Upper lobe of left lung (tissue), 6 donors: ENCODE measurements at regions not wholly inside any gene's neighbourhood (a gene's known extent, or its start where the extent isn't known, plus 50 kb on each side); places are given as distances from the start of the nearest gene placed in this dataset.
"Not testable (repeated sequence)": the region's sequence is repeated elsewhere in the genome, so short reads cannot be mapped to it uniquely, and the experiment has no call there.

ENCODE experiments used
- ATAC-seq, 2 donors: fragments of 200-7000 bp; cut with Tn5 transposase; one replicate each; pipeline ENCODE4 v1.9.1; 2022; ENCODE audit warnings: mild to moderate bottlenecking in 2 of 2, moderate library complexity in 2 of 2; ENCODE audit not compliant: low FRiP score in 2 of 2
- DNase-seq, 2 donors: peaks; one replicate each; pipeline ENCODE4 v3.0.0-alpha.2; 2019 to 2020
- H3K27ac ChIP-seq, 4 donors: fragments of 200-600 bp; sonication (generic); one replicate each; pipeline ENCODE4 v1.5.1; 2016 to 2019
- H3K27me3 ChIP-seq, 4 donors: fragments of 200-600 bp; sonication (generic); one replicate each; pipeline ENCODE4 v1.5.1; 2017 to 2019
- H3K36me3 ChIP-seq, 4 donors: fragments of 200-600 bp; sonication (generic); one replicate each; pipeline ENCODE4 v1.5.1; 2016 to 2019
- H3K4me1 ChIP-seq, 4 donors: fragments of 200-600 bp; sonication (generic); one replicate each; pipeline ENCODE4 v1.5.1; 2018 to 2019
- H3K4me3 ChIP-seq, 4 donors: fragments of 200-600 bp; sonication (generic); one replicate each; pipeline ENCODE4 v1.5.1; 2017 to 2019; ENCODE audit warnings: mild to moderate bottlenecking in 2 of 4, moderate library complexity in 1 of 4
- H3K9me3 ChIP-seq, 4 donors: fragments of 200-600 bp; sonication (generic); one replicate each; pipeline ENCODE4 v1.5.1; 2018 to 2019
- CTCF ChIP-seq, 6 experiments: fragments of 450-650 bp in 4 of 6; fragments of 200-600 bp in 2 of 6; sonication (generic) in 2 of 6; IDR thresholded peaks; one replicate each; pipeline ENCODE4 v1.5.1; 2016 to 2019; ENCODE audit warnings: antibody characterized with exemption in 6 of 6
- EP300 ChIP-seq, 4 donors: sonication (generic); formaldehyde crosslinking; IDR thresholded peaks; one replicate each; pipeline ENCODE4 v1.5.1; 2017; ENCODE audit warnings: antibody characterized with exemption in 4 of 4, control low read depth in 2 of 4
- POLR2A ChIP-seq, 4 donors: fragments of 450-650 bp; IDR thresholded peaks; one replicate each; pipeline ENCODE4 v1.5.1; 2016 to 2017; ENCODE audit warnings: antibody characterized with exemption in 4 of 4, mild to moderate bottlenecking in 2 of 4
- POLR2AphosphoS5 ChIP-seq, 2 donors: sonication (generic); formaldehyde crosslinking; IDR thresholded peaks; one replicate each; pipeline ENCODE4 v1.5.1; 2017; ENCODE audit warnings: antibody characterized with exemption in 2 of 2
- WGBS, 2 donors: methylation state at CpG; one replicate each; pipeline ENCODE4 v1.1.5; 2017 to 2018; 5-methylcytosine and 5-hydroxymethylcytosine counted together
- donor health status: DM: no; HTN: no; CAD: no; lungs with moderate emphysema.
- donor health status: DM: no; HTN: yes; CAD: no; lungs with severe emphysema.

GRCh38 chrX:153266140-153266539 is 55.4 kb downstream of the PNMA6F start:
- not testable (repeated sequence) for H3K4me1 ChIP-seq, H3K9me3 ChIP-seq, H3K36me3 ChIP-seq, H3K4me3 ChIP-seq, H3K27me3 ChIP-seq, H3K27ac ChIP-seq
- peak in 1 of 2 donors; percentile 68 for ATAC-seq
- whole genome bisulfite sequencing, 2 donors, result 74 to 78% methylated on average over 11 of the region's 16 CpGs
- DNase-seq, result peak in 1 of 2 donors; percentile 0

- not testable (repeated sequence) for H3K27me3 ChIP-seq, H3K4me1 ChIP-seq, H3K36me3 ChIP-seq, DNase-seq, H3K27ac ChIP-seq, H3K4me3 ChIP-seq, H3K9me3 ChIP-seq
- ATAC-seq, result peak in 1 of 2 donors; percentile 48
- no CpG with 5 or more reads among the region's 4 CpGs for WGBS, 2 donors
These were observed 61.1 kb downstream of the PNMA6F start for GRCh38 chrX:153260468-153260867.

- not testable (repeated sequence) for H3K27ac ChIP-seq, H3K4me3 ChIP-seq
These were observed 68.3 kb downstream of the PNMA6F start for GRCh38 chrX:153253239-153253638.

GRCh38 chrX:153252378-153253129 is 69.0 kb downstream of the PNMA6F start:
- not testable (repeated sequence) for H3K36me3 ChIP-seq, H3K27me3 ChIP-seq, H3K4me1 ChIP-seq, H3K4me3 ChIP-seq, H3K27ac ChIP-seq, H3K9me3 ChIP-seq
- ATAC-seq (peak in 1 of 2 donors; percentile 70), DNase-seq (peak in 1 of 2 donors; percentile 33)
- 100% methylated on average over 1 of the region's 20 CpGs; no CpG with 5 or more reads in 1 of the 2 donors for WGBS, 2 donors

More at GRCh38 chrX:153253239-153253638, 68.3 kb downstream of the PNMA6F start:
- H3K4me1 ChIP-seq, H3K36me3 ChIP-seq, H3K27me3 ChIP-seq, DNase-seq, H3K9me3 ChIP-seq: not testable (repeated sequence)
- no CpG with 5 or more reads among the region's 7 CpGs for WGBS, 2 donors
- peak in 1 of 2 donors; percentile 34 for ATAC-seq

- not testable (repeated sequence) for H3K27me3 ChIP-seq, H3K27ac ChIP-seq, H3K36me3 ChIP-seq, H3K9me3 ChIP-seq, H3K4me3 ChIP-seq, H3K4me1 ChIP-seq
- peak in 1 of 2 donors; percentile 39 for ATAC-seq
- WGBS, 2 donors, result no CpG with 5 or more reads among the region's 12 CpGs
- peak in 1 of 2 donors; percentile 5 for DNase-seq
These were observed 69.6 kb downstream of the PNMA6F start for GRCh38 chrX:153251952-153252351.

- H3K36me3 ChIP-seq, H3K9me3 ChIP-seq, ATAC-seq, H3K27ac ChIP-seq, DNase-seq, H3K4me3 ChIP-seq, H3K27me3 ChIP-seq, H3K4me1 ChIP-seq: not testable (repeated sequence)
- 75 to 79% methylated on average over 1 of the region's 1 CpG for WGBS, 2 donors
These were observed 70.8 kb downstream of the PNMA6F start for GRCh38 chrX:153250762-153251161.

- peak in 1 of 2 donors; percentile 63 for ATAC-seq
- no peak overlapping the region for H3K27ac ChIP-seq
- H3K27me3 ChIP-seq, result no peaks in the 10 kb centered on the region
- no peaks in the 10 kb centered on the region for H3K36me3 ChIP-seq
- H3K4me3 ChIP-seq, result no peak overlapping the region
- no peak for TF ChIP-seq POLR2AphosphoS5 (IDR thresholded peaks at IDR 0.05)
- TF ChIP-seq EP300 (IDR thresholded peaks at IDR 0.05), result no peak
- TF ChIP-seq CTCF (IDR thresholded peaks at IDR 0.05), result no peak
- TF ChIP-seq POLR2A (IDR thresholded peaks at IDR 0.05), result no peak
- no peaks in the 10 kb centered on the region for H3K9me3 ChIP-seq
- no peak for DNase-seq
- WGBS, 2 donors, result 30 to 35% methylated on average over 4 of the region's 4 CpGs
- H3K4me1 ChIP-seq, result no peaks in the 10 kb centered on the region
These were observed 66.2 kb downstream of the MAGEA1 start for GRCh38 chrX:153245288-153245731.

- no peaks in the 10 kb centered on the region for H3K9me3 ChIP-seq
- no peaks in the 10 kb centered on the region for H3K4me1 ChIP-seq
- H3K36me3 ChIP-seq, result no peaks in the 10 kb centered on the region
- H3K27ac ChIP-seq, result no peak overlapping the region
- TF ChIP-seq CTCF (IDR thresholded peaks at IDR 0.05), result no peak
- TF ChIP-seq POLR2A (IDR thresholded peaks at IDR 0.05), result no peak
- no peak for TF ChIP-seq EP300 (IDR thresholded peaks at IDR 0.05)
- no peak for TF ChIP-seq POLR2AphosphoS5 (IDR thresholded peaks at IDR 0.05)
- WGBS, 2 donors, result 48 to 55% methylated on average over 5 of the region's 5 CpGs
- ATAC-seq, result no peak
- H3K27me3 ChIP-seq, result no peaks in the 10 kb centered on the region
- DNase-seq, result no peak
- no peak overlapping the region for H3K4me3 ChIP-seq
These were observed 65.7 kb downstream of the MAGEA1 start for GRCh38 chrX:153244767-153245166.
